ENCODE measurements at regions not wholly inside any gene's neighbourhood (a gene's known extent, or its start where the extent isn't known, plus 50 kb on each side); places are given as distances from the start of the nearest gene placed in this dataset.

GRCh38 chr18:46352520-46353250 is 248.5 kb downstream of the HAUS1 start:
- ChIA-PET CTCF (interaction anchor here (1.5 kb wide), 1 partner anchor 15 kb away, joined by 3 read pairs; no protein-coding TSS in a partner anchor), POLR2A (no interaction called here)
- peaks cover 7% of the 10 kb centered on the region for H3K36me3 Mint-ChIP-seq (ENCODE audit: low read depth)
- H3K4me1 Mint-ChIP-seq: peaks cover 18% of the 10 kb centered on the region
- no peak overlapping the region for H3K27ac Mint-ChIP-seq
- DNase-seq: no peak
- H3K27me3 Mint-ChIP-seq: no peaks in the 10 kb centered on the region
- H3K4me3 Mint-ChIP-seq: no peak overlapping the region
- H3K9me3 Mint-ChIP-seq: no peaks in the 10 kb centered on the region

GRCh38 chr18:46353460-46353859 is 249.3 kb downstream of the HAUS1 start:
- no peak for DNase-seq
- peaks cover 14% of the 10 kb centered on the region for H3K4me1 Mint-ChIP-seq
- H3K27me3 Mint-ChIP-seq: no peaks in the 10 kb centered on the region
- peaks cover 7% of the 10 kb centered on the region for H3K36me3 Mint-ChIP-seq (ENCODE audit: low read depth)
- ChIA-PET POLR2A (no interaction called here), CTCF (interaction anchor here (1.5 kb wide), 1 partner anchor 15 kb away, joined by 3 read pairs; no protein-coding TSS in a partner anchor)
- no peak overlapping the region for H3K27ac Mint-ChIP-seq
- no peaks in the 10 kb centered on the region for H3K9me3 Mint-ChIP-seq
- no peak overlapping the region for H3K4me3 Mint-ChIP-seq

- CTCF ChIA-PET: no interaction called here
Measured at GRCh38 chr18:46356278-46357033, 252.3 kb downstream of the HAUS1 start.

GRCh38 chr18:46360102-46360699 is 256.0 kb downstream of the HAUS1 start:
- no peak overlapping the region for H3K27ac Mint-ChIP-seq
- CTCF ChIA-PET: no interaction called here
- no peaks in the 10 kb centered on the region for H3K27me3 Mint-ChIP-seq
- H3K4me3 Mint-ChIP-seq: no peak overlapping the region
- POLR2A ChIA-PET: interaction anchor here (0.7 to 1.5 kb wide), 2 partner anchors 15 to 16 kb away, joined by 3 to 4 read pairs; no protein-coding TSS in a partner anchor
- H3K36me3 Mint-ChIP-seq (ENCODE audit: low read depth): peaks cover 2% of the 10 kb centered on the region
- no peaks in the 10 kb centered on the region for H3K4me1 Mint-ChIP-seq
- H3K9me3 Mint-ChIP-seq: no peaks in the 10 kb centered on the region
- no peak for DNase-seq

More at GRCh38 chr18:46356278-46357033, 252.3 kb downstream of the HAUS1 start:
- no peaks in the 10 kb centered on the region for H3K9me3 Mint-ChIP-seq
- DNase-seq: no peak
- peaks cover 9% of the 10 kb centered on the region for H3K36me3 Mint-ChIP-seq (ENCODE audit: low read depth)
- H3K27ac Mint-ChIP-seq: no peak overlapping the region
- peaks cover 14% of the 10 kb centered on the region for H3K4me1 Mint-ChIP-seq
- H3K27me3 Mint-ChIP-seq: no peaks in the 10 kb centered on the region
- H3K4me3 Mint-ChIP-seq: no peak overlapping the region
- POLR2A ChIA-PET: no interaction called here

GRCh38 chr18:46360866-46361265 is 256.7 kb downstream of the HAUS1 start:
- CTCF ChIA-PET: no interaction called here
- no peak for DNase-seq
- no peak overlapping the region for H3K4me3 Mint-ChIP-seq
- no peaks in the 10 kb centered on the region for H3K27me3 Mint-ChIP-seq
- H3K9me3 Mint-ChIP-seq: no peaks in the 10 kb centered on the region
- POLR2A ChIA-PET: interaction anchor here (0.7 to 1.5 kb wide), 2 partner anchors 16 to 17 kb away, joined by 3 to 4 read pairs; no protein-coding TSS in a partner anchor
- H3K4me1 Mint-ChIP-seq: no peaks in the 10 kb centered on the region
- no peak overlapping the region for H3K27ac Mint-ChIP-seq
- H3K36me3 Mint-ChIP-seq (ENCODE audit: low read depth): peaks cover 2% of the 10 kb centered on the region

GRCh38 chr18:46362533-46362932 is 258.3 kb downstream of the HAUS1 start:
- Mint-ChIP-seq H3K36me3 (ENCODE audit: low read depth) (peaks cover 2% of the 10 kb centered on the region), H3K4me3 (no peak overlapping the region), H3K4me1 (no peaks in the 10 kb centered on the region), H3K27ac (no peak overlapping the region), H3K27me3 (no peaks in the 10 kb centered on the region), H3K9me3 (no peaks in the 10 kb centered on the region)
- no peak for DNase-seq
- POLR2A ChIA-PET: interaction anchor here (1.3 kb wide), 1 partner anchor 19 kb away, joined by 3 read pairs; no protein-coding TSS in a partner anchor
- CTCF ChIA-PET: no interaction called here

- Mint-ChIP-seq H3K27me3 (no peaks in the 10 kb centered on the region), H3K27ac (no peak overlapping the region), H3K9me3 (no peaks in the 10 kb centered on the region), H3K4me3 (no peak overlapping the region), H3K36me3 (ENCODE audit: low read depth) (no peaks in the 10 kb centered on the region), H3K4me1 (no peaks in the 10 kb centered on the region)
- POLR2A ChIA-PET: no interaction called here
- CTCF ChIA-PET: no interaction called here
- DNase-seq: no peak
Measured at GRCh38 chr18:46364048-46364447, 259.9 kb downstream of the HAUS1 start.

- Mint-ChIP-seq H3K9me3 (no peaks in the 10 kb centered on the region), H3K27ac (no peak overlapping the region), H3K36me3 (ENCODE audit: low read depth) (no peaks in the 10 kb centered on the region), H3K4me3 (no peak overlapping the region), H3K4me1 (no peaks in the 10 kb centered on the region), H3K27me3 (no peaks in the 10 kb centered on the region)
- POLR2A ChIA-PET: no interaction called here
- CTCF ChIA-PET: interaction anchor here (0.6 kb wide), 1 partner anchor 426 kb away, joined by 3 read pairs; no protein-coding TSS in a partner anchor
- DNase-seq: no peak
Measured at GRCh38 chr18:46366201-46366600, 262.0 kb downstream of the HAUS1 start.

- H3K36me3 Mint-ChIP-seq (ENCODE audit: low read depth): no peaks in the 10 kb centered on the region
- no peak overlapping the region for H3K27ac Mint-ChIP-seq
- ChIA-PET POLR2A (no interaction called here), CTCF (no interaction called here)
- H3K4me1 Mint-ChIP-seq: no peaks in the 10 kb centered on the region
- no peak for DNase-seq
- H3K4me3 Mint-ChIP-seq: no peak overlapping the region
- no peaks in the 10 kb centered on the region for H3K9me3 Mint-ChIP-seq
- no peaks in the 10 kb centered on the region for H3K27me3 Mint-ChIP-seq
Measured at GRCh38 chr18:46366751-46367376, 262.7 kb downstream of the HAUS1 start.

GRCh38 chr18:46369323-46369722 is 265.1 kb downstream of the HAUS1 start:
- H3K4me1 Mint-ChIP-seq: no peaks in the 10 kb centered on the region
- H3K27ac Mint-ChIP-seq: no peak overlapping the region
- POLR2A ChIA-PET: no interaction called here
- H3K27me3 Mint-ChIP-seq: no peaks in the 10 kb centered on the region
- H3K36me3 Mint-ChIP-seq (ENCODE audit: low read depth): no peaks in the 10 kb centered on the region
- no peaks in the 10 kb centered on the region for H3K9me3 Mint-ChIP-seq
- DNase-seq: no peak
- no peak overlapping the region for H3K4me3 Mint-ChIP-seq
- CTCF ChIA-PET: no interaction called here

GRCh38 chr18:46370898-46371297 is 266.7 kb downstream of the HAUS1 start:
- CTCF ChIA-PET: no interaction called here
- H3K27ac Mint-ChIP-seq: no peak overlapping the region
- H3K36me3 Mint-ChIP-seq (ENCODE audit: low read depth): no peaks in the 10 kb centered on the region
- DNase-seq: no peak
- peaks cover 1% of the 10 kb centered on the region for H3K4me1 Mint-ChIP-seq
- no peaks in the 10 kb centered on the region for H3K27me3 Mint-ChIP-seq
- H3K4me3 Mint-ChIP-seq: no peak overlapping the region
- H3K9me3 Mint-ChIP-seq: no peaks in the 10 kb centered on the region
- POLR2A ChIA-PET: no interaction called here

GRCh38 chr18:46372670-46373069 is 268.5 kb downstream of the HAUS1 start:
- Mint-ChIP-seq H3K27ac (no peak overlapping the region), H3K4me1 (peaks cover 4% of the 10 kb centered on the region), H3K27me3 (no peaks in the 10 kb centered on the region), H3K9me3 (no peaks in the 10 kb centered on the region), H3K36me3 (ENCODE audit: low read depth) (no peaks in the 10 kb centered on the region), H3K4me3 (no peak overlapping the region)
- ChIA-PET CTCF (no interaction called here), POLR2A (no interaction called here)
- no peak for DNase-seq

- H3K27ac Mint-ChIP-seq: no peak overlapping the region
- no peak overlapping the region for H3K4me3 Mint-ChIP-seq
- no peaks in the 10 kb centered on the region for H3K9me3 Mint-ChIP-seq
- no peak for DNase-seq
- ChIA-PET CTCF (no interaction called here), POLR2A (no interaction called here)
- H3K27me3 Mint-ChIP-seq: no peaks in the 10 kb centered on the region
- peaks cover 4% of the 10 kb centered on the region for H3K4me1 Mint-ChIP-seq
- H3K36me3 Mint-ChIP-seq (ENCODE audit: low read depth): no peaks in the 10 kb centered on the region
Measured at GRCh38 chr18:46373131-46373530, 268.9 kb downstream of the HAUS1 start.
